ENCODE measurements at regions not wholly inside any gene's neighbourhood (a gene's known extent, or its start where the extent isn't known, plus 50 kb on each side); places are given as distances from the start of the nearest gene placed in this dataset.

DNA sequence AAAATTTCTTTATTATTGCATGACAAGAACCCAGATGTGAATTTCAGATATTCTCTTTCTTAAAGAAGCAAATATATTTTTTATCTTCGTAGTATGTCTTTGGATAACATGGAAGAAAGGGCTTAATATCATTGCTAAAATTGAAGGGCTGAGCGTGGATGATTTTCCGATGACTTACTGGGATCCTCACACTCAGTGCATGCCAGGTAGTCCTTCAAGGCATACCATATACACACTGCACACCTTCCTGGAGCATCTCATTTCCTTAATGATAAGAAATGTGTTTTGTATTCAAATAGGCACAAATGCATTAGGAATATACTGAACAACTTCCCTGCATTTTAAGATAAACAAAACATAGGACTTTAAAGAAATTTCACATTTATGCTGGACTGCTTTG is 193.9 kb upstream of the MAP3K7 start:
- H3K36me3 Mint-ChIP-seq (ENCODE audit: low read depth): no peaks in the 10 kb centered on the region
- intact Hi-C loops (cut with micrococcal nuclease): no loop called here
- H3K4me3 Mint-ChIP-seq: no peak overlapping the region
- CTCF ChIA-PET: no interaction called here
- H3K27me3 Mint-ChIP-seq: peaks cover 7% of the 10 kb centered on the region
- no peak overlapping the region for H3K27ac Mint-ChIP-seq
- no peaks in the 10 kb centered on the region for H3K9me3 Mint-ChIP-seq
- DNase-seq: no peak
- TF ChIP-seq, protein P1, sequence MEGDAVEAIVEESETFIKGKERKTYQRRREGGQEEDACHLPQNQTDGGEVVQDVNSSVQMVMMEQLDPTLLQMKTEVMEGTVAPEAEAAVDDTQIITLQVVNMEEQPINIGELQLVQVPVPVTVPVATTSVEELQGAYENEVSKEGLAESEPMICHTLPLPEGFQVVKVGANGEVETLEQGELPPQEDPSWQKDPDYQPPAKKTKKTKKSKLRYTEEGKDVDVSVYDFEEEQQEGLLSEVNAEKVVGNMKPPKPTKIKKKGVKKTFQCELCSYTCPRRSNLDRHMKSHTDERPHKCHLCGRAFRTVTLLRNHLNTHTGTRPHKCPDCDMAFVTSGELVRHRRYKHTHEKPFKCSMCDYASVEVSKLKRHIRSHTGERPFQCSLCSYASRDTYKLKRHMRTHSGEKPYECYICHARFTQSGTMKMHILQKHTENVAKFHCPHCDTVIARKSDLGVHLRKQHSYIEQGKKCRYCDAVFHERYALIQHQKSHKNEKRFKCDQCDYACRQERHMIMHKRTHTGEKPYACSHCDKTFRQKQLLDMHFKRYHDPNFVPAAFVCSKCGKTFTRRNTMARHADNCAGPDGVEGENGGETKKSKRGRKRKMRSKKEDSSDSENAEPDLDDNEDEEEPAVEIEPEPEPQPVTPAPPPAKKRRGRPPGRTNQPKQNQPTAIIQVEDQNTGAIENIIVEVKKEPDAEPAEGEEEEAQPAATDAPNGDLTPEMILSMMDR (IDR thresholded peaks at IDR 0.05): no peak
- no peak for ATAC-seq
- POLR2A ChIA-PET: no interaction called here
- H3K4me1 Mint-ChIP-seq (ENCODE audit: low read depth): no peaks in the 10 kb centered on the region

DNA sequence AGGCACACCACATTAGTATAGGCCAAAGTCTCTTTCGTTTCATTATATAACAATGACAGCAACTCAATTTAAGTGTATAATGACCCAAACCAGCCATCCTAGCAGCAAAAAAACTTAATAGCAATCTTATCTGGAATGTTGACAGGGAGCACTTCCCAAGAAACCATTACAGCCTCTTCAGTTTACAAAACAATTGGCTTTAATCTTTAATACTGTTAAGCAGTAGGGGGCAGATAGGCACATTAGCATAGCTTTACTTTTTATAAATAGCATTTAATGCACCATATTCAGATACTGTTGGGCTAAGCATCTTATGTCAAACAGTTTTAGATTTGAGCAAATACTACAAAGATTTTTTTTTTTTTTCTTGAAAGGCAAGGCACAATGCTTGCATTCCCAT is 193.3 kb upstream of the MAP3K7 start:
- peaks cover 9% of the 10 kb centered on the region for H3K27me3 Mint-ChIP-seq
- POLR2A ChIA-PET: no interaction called here
- ATAC-seq: no peak

DNA sequence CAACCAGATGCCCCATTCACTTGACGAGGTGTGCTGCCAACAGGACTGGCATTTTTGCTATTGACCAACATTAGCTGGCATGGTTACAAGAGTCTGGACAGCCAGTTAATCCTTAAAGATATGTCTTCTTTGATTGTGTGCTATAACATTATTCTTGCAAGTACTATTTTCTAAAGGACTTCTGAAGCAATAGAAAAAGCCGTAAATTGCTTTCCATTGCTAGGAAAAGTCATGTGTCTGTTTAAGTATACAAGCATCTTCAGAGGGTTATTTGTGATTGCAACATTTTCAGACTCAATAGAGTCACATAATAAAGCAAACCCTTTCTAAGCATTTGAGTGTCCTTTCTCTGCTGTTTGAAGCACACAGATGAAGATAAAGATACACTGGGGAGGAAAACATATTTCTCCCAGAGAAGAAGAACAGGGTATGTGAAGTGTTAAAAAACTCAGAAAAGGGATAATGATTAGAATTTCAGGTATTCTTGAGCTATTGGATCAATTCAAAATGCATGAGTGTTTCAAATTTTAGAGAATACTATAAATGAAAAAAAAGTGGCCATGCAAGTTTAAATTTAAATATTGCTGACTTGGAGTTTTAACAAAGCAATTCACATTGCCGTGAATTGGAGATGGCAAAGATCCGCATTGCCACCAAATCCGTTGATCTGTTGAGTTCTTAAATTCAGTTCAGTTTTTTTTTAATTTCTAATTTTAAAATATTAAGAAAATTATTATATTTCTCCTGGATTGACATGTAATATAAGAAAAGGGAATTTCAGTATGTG is 191.7 kb upstream of the MAP3K7 start:
- POLR2A ChIA-PET: no interaction called here
- H3K27me3 Mint-ChIP-seq: peaks cover 10% of the 10 kb centered on the region
- H3K27ac Mint-ChIP-seq: no peak overlapping the region
- DNase-seq (no peak), ATAC-seq (no peak)
- TF ChIP-seq, protein P1 (IDR thresholded peaks at IDR 0.05): no peak
- no peak overlapping the region for H3K4me3 Mint-ChIP-seq
- CTCF ChIA-PET: no interaction called here
- H3K36me3 Mint-ChIP-seq (ENCODE audit: low read depth): no peaks in the 10 kb centered on the region
- intact Hi-C loops (cut with micrococcal nuclease): no loop called here
- H3K9me3 Mint-ChIP-seq: no peaks in the 10 kb centered on the region
- H3K4me1 Mint-ChIP-seq (ENCODE audit: low read depth): no peaks in the 10 kb centered on the region

More for the DNA sequence above, 193.3 kb upstream of the MAP3K7 start:
- Mint-ChIP-seq H3K4me3 (no peak overlapping the region), H3K36me3 (ENCODE audit: low read depth) (no peaks in the 10 kb centered on the region), H3K9me3 (no peaks in the 10 kb centered on the region), H3K27ac (no peak overlapping the region), H3K4me1 (ENCODE audit: low read depth) (no peaks in the 10 kb centered on the region)
- TF ChIP-seq, protein P1 (IDR thresholded peaks at IDR 0.05): no peak
- intact Hi-C loops (cut with micrococcal nuclease): no loop called here
- no peak for DNase-seq
- CTCF ChIA-PET: no interaction called here

DNA sequence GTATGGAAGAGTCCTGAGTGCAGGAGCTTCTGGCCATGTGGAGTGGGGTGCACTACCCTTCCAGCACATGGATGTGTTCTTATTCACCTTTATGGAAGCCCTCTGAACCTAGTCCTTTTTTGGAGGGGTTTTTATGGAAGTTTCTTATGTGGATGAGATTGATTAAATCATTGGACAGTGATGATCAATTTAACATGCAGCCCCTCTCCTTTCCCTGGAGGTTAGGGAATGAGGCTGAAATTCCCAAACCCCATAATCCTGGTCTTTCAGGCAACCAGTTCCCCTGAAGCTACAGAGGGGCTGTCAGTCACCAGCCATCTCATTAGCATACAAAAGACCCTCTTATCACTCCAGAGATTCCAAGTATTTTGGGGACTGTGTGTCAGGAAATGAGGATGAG is 183.9 kb upstream of the MAP3K7 start:
- Mint-ChIP-seq H3K36me3 (ENCODE audit: low read depth) (no peaks in the 10 kb centered on the region), H3K27ac (no peak overlapping the region), H3K4me3 (no peak overlapping the region), H3K27me3 (peaks cover 3% of the 10 kb centered on the region), H3K9me3 (no peaks in the 10 kb centered on the region), H3K4me1 (ENCODE audit: low read depth) (no peaks in the 10 kb centered on the region)
- intact Hi-C loops (cut with micrococcal nuclease): no loop called here
- CTCF ChIA-PET: no interaction called here
- TF ChIP-seq, protein P1 (IDR thresholded peaks at IDR 0.05): no peak
- POLR2A ChIA-PET: no interaction called here
- no peak for DNase-seq
- no peak for ATAC-seq

DNA sequence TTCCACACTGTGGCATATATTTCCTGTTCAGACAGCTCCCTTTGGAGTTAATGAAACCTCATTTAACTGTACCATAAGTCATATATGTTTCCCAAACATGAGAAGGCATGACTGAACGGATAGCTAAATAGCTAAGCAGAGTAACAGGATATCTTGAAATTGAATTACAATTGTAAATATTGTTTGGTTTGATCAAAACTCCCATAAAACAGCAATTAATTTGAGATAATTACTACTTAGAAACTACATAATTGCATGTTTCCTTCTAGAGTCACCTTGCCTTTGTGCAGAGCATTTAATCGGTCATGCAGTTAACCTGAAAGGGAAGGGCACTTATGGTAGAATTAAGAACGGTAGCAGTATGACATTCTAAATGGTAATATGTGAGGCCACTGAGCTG is 179.0 kb upstream of the MAP3K7 start:
- Mint-ChIP-seq H3K4me3 (no peak overlapping the region), H3K4me1 (ENCODE audit: low read depth) (no peaks in the 10 kb centered on the region), H3K36me3 (ENCODE audit: low read depth) (no peaks in the 10 kb centered on the region), H3K27ac (no peak overlapping the region), H3K9me3 (no peaks in the 10 kb centered on the region), H3K27me3 (peaks cover 1% of the 10 kb centered on the region)
- intact Hi-C loops (cut with micrococcal nuclease): no loop called here
- TF ChIP-seq, protein P1 (IDR thresholded peaks at IDR 0.05): no peak
- ChIA-PET CTCF (no interaction called here), POLR2A (interaction anchor here (0.5 kb wide), 1 partner anchor 97 kb away, joined by 3 read pairs; no protein-coding TSS in a partner anchor)
- ATAC-seq (no peak), DNase-seq (no peak)

All from activated CD8-positive, alpha-beta T cell treated with anti-CD3 and anti-CD28 coated beads for 36 hours (primary cell).